Right atrium auricular region (tissue), 2 donors: ENCODE measurements at regions not wholly inside any gene's neighbourhood (a gene's known extent, or its start where the extent isn't known, plus 50 kb on each side); places are given as distances from the start of the nearest gene placed in this dataset.

Source experiments
- DNase-seq: peaks from one replicate; pipeline ENCODE4 v3.0.0-alpha.2; 2019; ENCODE audit warnings: low spot score
- H3K27ac ChIP-seq, 2 donors: fragments of 200-600 bp; sonication (generic); 1 replicate in 1 of 2; 2 replicates in 1 of 2; pipeline ENCODE4 v1.5.1; 2016 to 2019
- H3K27me3 ChIP-seq, 2 donors: fragments of 200-600 bp; sonication (generic); one replicate each; pipeline versions ENCODE4 v1.5.1 to v1.6.0; 2017 to 2019
- H3K36me3 ChIP-seq: fragments of 200-600 bp; sonication (generic); one replicate; pipeline ENCODE4 v1.5.1; 2016
- H3K4me1 ChIP-seq, 2 donors: fragments of 200-600 bp; sonication (generic); one replicate each; pipeline versions ENCODE4 v1.5.1 to v1.6.0; 2017 to 2019
- H3K4me3 ChIP-seq, 2 donors: fragments of 200-600 bp; sonication (generic); 1 replicate in 1 of 2; 2 replicates in 1 of 2; pipeline ENCODE4 v1.5.1; 2017 to 2019; ENCODE audit warnings: mild to moderate bottlenecking in 1 of 2, moderate library complexity in 1 of 2
- H3K9me3 ChIP-seq, 2 donors: fragments of 200-600 bp; sonication (generic); one replicate each; pipeline ENCODE4 v1.5.1; 2019
- CTCF ChIP-seq, 2 donors: fragments of 200-600 bp; sonication (generic); IDR thresholded peaks; one replicate each; pipeline ENCODE4 v1.5.1; 2019; ENCODE audit warnings: antibody characterized with exemption in 2 of 2

- no peak for TF ChIP-seq CTCF (IDR thresholded peaks at IDR 0.05)
- no peak for DNase-seq
- no peaks in the 10 kb centered on the region for H3K36me3 ChIP-seq
- H3K4me3 ChIP-seq = no peak overlapping the region
- H3K27me3 ChIP-seq = no peaks in the 10 kb centered on the region
- no peaks in the 10 kb centered on the region for H3K9me3 ChIP-seq
- H3K27ac ChIP-seq = no peak overlapping the region
- peaks cover 0 to 3% of the 10 kb centered on the region in 2 donors for H3K4me1 ChIP-seq
Observed at GRCh38 chr3:99467420-99467819, 171.0 kb upstream of the COL8A1 start.

- peaks cover 0 to 3% of the 10 kb centered on the region in 2 donors for H3K4me1 ChIP-seq
- H3K4me3 ChIP-seq = no peak overlapping the region
- no peak for TF ChIP-seq CTCF (IDR thresholded peaks at IDR 0.05)
- H3K9me3 ChIP-seq = no peaks in the 10 kb centered on the region
- H3K27ac ChIP-seq = no peak overlapping the region
- DNase-seq = no peak
- H3K36me3 ChIP-seq = no peaks in the 10 kb centered on the region
- H3K27me3 ChIP-seq = no peaks in the 10 kb centered on the region
Observed at GRCh38 chr3:99466331-99466730, 172.1 kb upstream of the COL8A1 start.

- no peak for TF ChIP-seq CTCF (IDR thresholded peaks at IDR 0.05)
- no peaks in the 10 kb centered on the region for H3K4me1 ChIP-seq
Observed at GRCh38 chr3:99458013-99458412, 180.4 kb upstream of the COL8A1 start.

GRCh38 chr3:99442599-99442998 lies 195.8 kb upstream of the COL8A1 start:
- no peak for TF ChIP-seq CTCF (IDR thresholded peaks at IDR 0.05)
- Histone ChIP-seq H3K36me3 (no peaks in the 10 kb centered on the region), H3K4me3 (no peak overlapping the region)

More at GRCh38 chr3:99458013-99458412, 180.4 kb upstream of the COL8A1 start:
- Histone ChIP-seq H3K9me3 (peaks cover 0 to 7% of the 10 kb centered on the region in 2 donors), H3K27ac (no peak overlapping the region), H3K4me3 (no peak overlapping the region), H3K36me3 (no peaks in the 10 kb centered on the region), H3K27me3 (no peaks in the 10 kb centered on the region)
- DNase-seq = no peak

GRCh38 chr3:99439892-99440291 lies 198.5 kb upstream of the COL8A1 start:
- DNase-seq = no peak
- H3K27ac ChIP-seq = peak overlapping the region in 1 of 2 donors; percentile 35
- H3K9me3 ChIP-seq = peaks cover 0 to 6% of the 10 kb centered on the region in 2 donors
- no peak for TF ChIP-seq CTCF (IDR thresholded peaks at IDR 0.05)
- H3K36me3 ChIP-seq = no peaks in the 10 kb centered on the region
- H3K4me3 ChIP-seq = no peak overlapping the region
- H3K27me3 ChIP-seq = no peaks in the 10 kb centered on the region
- no peaks in the 10 kb centered on the region for H3K4me1 ChIP-seq

More at GRCh38 chr3:99442599-99442998, 195.8 kb upstream of the COL8A1 start:
- Histone ChIP-seq H3K27ac (no peak overlapping the region), H3K27me3 (no peaks in the 10 kb centered on the region), H3K9me3 (no peaks in the 10 kb centered on the region), H3K4me1 (no peaks in the 10 kb centered on the region)
- no peak for DNase-seq

GRCh38 chr3:99434190-99434589 lies 204.2 kb upstream of the COL8A1 start:
- Histone ChIP-seq H3K27me3 (no peaks in the 10 kb centered on the region), H3K4me1 (no peaks in the 10 kb centered on the region), H3K36me3 (no peaks in the 10 kb centered on the region), H3K27ac (no peak overlapping the region), H3K9me3 (peaks cover 0 to 6% of the 10 kb centered on the region in 2 donors), H3K4me3 (no peak overlapping the region)
- DNase-seq = no peak
- TF ChIP-seq CTCF (IDR thresholded peaks at IDR 0.05) = no peak
